ENCODE measurements at regions not wholly inside any gene's neighbourhood (a gene's known extent, or its start where the extent isn't known, plus 50 kb on each side); places are given as distances from the start of the nearest gene placed in this dataset.

DNA sequence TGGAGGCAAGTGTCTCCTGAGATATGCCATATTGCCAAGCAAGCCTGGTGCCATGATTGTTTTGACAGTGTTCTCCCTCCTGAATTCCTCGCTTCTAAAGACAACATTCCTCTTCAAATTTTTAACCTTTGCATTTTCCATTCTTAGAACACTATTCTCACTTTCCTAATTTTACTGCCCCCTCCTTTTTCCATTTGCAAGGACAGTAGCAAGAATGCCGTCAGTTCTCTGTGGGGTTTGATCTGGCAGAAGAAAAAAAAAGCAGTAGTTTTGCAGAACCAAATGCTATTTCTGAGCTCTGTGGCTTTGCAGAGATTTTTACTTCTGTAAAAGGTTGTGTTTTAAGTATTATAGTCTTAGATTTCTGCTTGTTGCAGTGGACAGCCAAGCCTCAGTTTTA lies 295.2 kb downstream of the NUAK1 start:
- DNase-seq (ENCODE audit: low spot score) (no peak), ATAC-seq (no peak)
- no peak overlapping the region for H3K4me3 Mint-ChIP-seq
- H3K36me3 Mint-ChIP-seq: no peaks in the 10 kb centered on the region
- H3K9me3 Mint-ChIP-seq: no peaks in the 10 kb centered on the region
- H3K27me3 Mint-ChIP-seq: no peaks in the 10 kb centered on the region
- H3K27ac Mint-ChIP-seq: no peak overlapping the region
- no peaks in the 10 kb centered on the region for H3K4me1 Mint-ChIP-seq (ENCODE audit: low read depth in 2 of 2)

DNA sequence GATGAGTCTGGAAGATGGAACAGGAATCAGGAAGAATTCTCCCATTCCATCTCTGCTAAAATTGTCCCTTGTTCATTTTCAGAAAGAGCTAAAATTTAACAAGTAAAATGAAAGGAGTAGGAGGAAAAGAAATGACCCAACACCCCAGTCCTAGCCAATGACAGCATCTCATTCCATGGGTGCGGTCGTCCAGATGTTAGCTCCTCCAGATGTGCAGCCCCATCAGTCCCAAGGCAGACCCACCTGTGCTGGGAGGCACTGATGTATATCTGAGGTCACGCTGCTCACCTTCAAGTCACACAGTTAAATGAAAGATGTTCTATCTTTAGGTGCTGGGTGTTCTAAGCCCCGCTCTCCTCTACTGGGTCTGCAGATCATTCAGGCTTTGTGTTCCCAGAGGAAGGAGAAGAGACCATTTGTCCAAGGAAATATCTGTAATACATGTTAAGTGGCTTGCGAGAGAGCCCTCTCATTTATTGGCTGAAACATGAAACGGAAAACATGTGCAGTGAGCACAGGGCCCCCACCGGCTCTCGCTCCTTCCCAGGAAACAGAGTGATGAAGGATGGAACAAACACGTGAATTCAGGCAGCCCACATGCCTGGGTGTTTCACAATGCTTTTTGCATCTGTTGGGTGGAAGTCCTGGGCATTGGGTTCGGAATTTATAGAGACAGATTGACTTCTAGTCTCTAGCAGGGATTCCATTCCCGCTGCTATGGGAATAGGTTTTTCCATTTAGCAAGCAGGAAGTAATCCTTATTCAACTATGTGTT lies 294.6 kb downstream of the NUAK1 start:
- no peak overlapping the region for H3K27ac Mint-ChIP-seq
- DNase-seq (ENCODE audit: low spot score) (no peak), ATAC-seq (no peak)
- H3K4me3 Mint-ChIP-seq: no peak overlapping the region
- no peaks in the 10 kb centered on the region for H3K36me3 Mint-ChIP-seq
- H3K9me3 Mint-ChIP-seq: no peaks in the 10 kb centered on the region
- H3K27me3 Mint-ChIP-seq: peaks cover 5 to 6% of the 10 kb centered on the region in 2 donors
- no peaks in the 10 kb centered on the region for H3K4me1 Mint-ChIP-seq (ENCODE audit: low read depth in 2 of 2)

DNA sequence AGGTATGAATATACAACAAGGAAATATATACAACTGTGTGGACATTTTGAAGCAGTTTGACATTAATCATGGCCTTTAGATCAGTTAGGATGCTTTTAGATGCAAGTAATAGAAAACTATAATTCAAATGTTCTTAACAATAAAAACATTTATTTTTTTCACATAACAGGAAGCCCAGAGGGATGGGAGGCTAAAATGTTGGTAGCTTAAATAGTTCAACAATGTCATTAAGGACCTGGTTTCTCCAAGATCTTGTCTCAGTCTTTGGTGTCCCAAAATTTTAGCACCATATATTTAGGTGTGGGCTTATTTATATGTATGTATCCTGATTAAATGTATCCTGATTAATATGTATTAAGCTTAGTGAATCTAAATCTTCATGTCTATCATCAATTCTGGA lies 292.4 kb downstream of the NUAK1 start:
- no peak for DNase-seq (ENCODE audit: low spot score)
- Mint-ChIP-seq H3K27ac (no peak overlapping the region), H3K4me3 (no peak overlapping the region), H3K36me3 (no peaks in the 10 kb centered on the region), H3K4me1 (ENCODE audit: low read depth in 2 of 2) (no peaks in the 10 kb centered on the region), H3K27me3 (peaks cover 11 to 19% of the 10 kb centered on the region in 2 donors), H3K9me3 (no peaks in the 10 kb centered on the region)
- ATAC-seq: no peak

DNA sequence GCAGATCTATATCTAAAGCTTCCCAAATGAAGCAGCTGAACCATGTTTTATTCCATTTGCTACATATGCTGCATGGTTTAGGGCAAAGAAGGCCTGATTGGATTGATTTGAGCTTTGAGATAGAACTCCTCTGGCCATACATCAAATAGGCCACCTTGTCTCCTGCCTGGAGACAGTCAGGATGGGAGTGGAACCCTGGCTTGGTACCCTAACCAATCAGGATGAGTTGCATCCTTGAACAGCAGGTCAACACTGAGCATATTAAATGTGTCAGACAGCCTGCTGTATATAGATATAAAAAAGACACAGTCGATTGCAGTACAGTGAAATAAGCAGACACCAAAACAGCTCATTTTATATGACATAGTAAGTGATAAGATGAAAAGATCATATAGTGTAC lies 291.7 kb downstream of the NUAK1 start:
- ATAC-seq: no peak
- H3K4me1 Mint-ChIP-seq (ENCODE audit: low read depth in 2 of 2): no peaks in the 10 kb centered on the region
- H3K4me3 Mint-ChIP-seq: no peak overlapping the region
- no peak overlapping the region for H3K27ac Mint-ChIP-seq
- no peak for DNase-seq (ENCODE audit: low spot score)
- no peaks in the 10 kb centered on the region for H3K36me3 Mint-ChIP-seq
- peaks cover 11 to 19% of the 10 kb centered on the region in 2 donors for H3K27me3 Mint-ChIP-seq
- no peaks in the 10 kb centered on the region for H3K9me3 Mint-ChIP-seq

DNA sequence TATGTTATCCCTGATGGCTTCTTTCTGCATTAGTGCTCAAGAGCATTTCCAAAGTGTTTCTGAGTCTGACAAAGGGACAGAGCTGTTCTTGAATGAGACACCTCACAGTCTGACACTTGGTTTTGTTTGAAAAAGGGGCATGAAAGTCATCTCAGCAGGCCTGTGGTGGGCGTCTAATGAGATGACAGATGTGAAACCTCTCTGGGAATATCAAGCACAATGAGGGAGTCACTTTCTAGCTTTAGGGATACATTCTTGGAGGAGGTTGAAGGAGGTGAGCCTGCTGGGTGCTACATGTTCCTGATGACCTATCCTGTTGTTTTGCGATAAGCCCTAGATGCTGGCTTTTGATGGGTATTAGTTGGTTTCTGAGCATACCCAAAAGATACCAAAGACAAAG lies 290.5 kb downstream of the NUAK1 start:
- Mint-ChIP-seq H3K4me3 (no peak overlapping the region), H3K27ac (no peak overlapping the region), H3K9me3 (no peaks in the 10 kb centered on the region), H3K27me3 (peaks cover 11 to 19% of the 10 kb centered on the region in 2 donors), H3K4me1 (ENCODE audit: low read depth in 2 of 2) (no peaks in the 10 kb centered on the region), H3K36me3 (no peaks in the 10 kb centered on the region)
- DNase-seq (ENCODE audit: low spot score) (no peak), ATAC-seq (no peak)

DNA sequence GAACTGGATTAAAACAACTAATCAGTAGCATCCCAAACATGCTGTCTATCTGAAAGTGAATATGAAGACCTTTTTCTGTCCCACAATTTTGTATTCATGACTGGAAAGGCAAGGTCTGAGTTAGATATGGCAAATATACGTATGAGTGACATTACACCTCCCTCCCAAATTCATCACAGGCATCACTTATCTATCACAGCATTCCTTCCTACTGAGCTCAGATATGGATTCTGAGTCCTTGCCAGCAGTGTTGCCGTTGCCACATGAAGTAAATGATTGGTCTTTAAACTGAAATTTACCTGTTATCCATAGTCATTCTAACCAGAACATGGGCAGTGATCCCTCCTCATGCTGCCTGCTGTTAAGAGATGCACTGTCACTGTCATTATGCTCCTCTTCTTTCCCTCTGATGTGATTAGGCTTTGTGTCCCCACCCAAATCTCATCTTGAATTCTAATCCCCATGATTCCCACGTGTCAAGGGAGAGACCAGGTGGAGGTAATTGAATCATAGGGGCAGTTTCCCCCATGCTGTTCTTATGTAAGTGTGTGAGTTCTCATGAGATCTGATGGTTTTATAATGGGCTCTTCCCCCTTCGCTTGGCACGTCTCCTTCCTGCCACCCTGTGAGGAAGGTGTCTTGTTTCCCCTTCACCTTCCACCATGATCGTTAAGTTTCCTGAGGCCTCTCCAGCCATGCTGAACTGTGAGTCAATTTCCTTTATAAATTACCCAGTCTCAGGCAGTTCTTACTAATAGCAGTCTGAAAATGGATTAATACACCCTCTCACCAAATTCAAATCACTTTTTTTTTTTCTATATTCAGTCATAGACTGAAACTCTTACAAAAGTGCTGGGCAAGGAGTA lies 288.4 kb downstream of the NUAK1 start:
- Mint-ChIP-seq H3K27ac (no peak overlapping the region), H3K4me3 (no peak overlapping the region), H3K27me3 (peaks cover 16 to 19% of the 10 kb centered on the region in 2 donors), H3K4me1 (ENCODE audit: low read depth in 2 of 2) (no peaks in the 10 kb centered on the region), H3K36me3 (no peaks in the 10 kb centered on the region), H3K9me3 (no peaks in the 10 kb centered on the region)
- DNase-seq (ENCODE audit: low spot score) (no peak), ATAC-seq (no peak)

DNA sequence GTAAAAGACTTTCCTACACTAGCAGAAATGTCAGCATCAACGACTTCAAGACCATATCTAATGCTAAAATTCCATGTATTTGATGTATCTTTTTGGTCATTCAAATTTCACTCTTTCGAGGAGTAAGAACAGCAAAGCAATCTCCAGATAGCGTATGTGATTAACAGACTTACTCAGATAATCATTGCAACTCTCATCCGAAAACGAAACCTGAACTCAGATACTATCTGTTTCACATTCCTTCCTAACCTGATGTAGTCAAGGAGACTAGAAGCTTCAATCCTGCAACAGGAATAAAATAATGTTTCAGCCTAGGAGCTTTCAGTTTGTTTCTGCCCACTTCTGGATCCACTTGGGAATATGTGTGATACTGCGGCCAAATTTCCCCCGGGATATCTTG lies 286.3 kb downstream of the NUAK1 start:
- Mint-ChIP-seq H3K27ac (no peak overlapping the region), H3K9me3 (no peaks in the 10 kb centered on the region), H3K4me3 (no peak overlapping the region), H3K27me3 (peaks cover 26% of the 10 kb centered on the region in 2 donors), H3K36me3 (no peaks in the 10 kb centered on the region), H3K4me1 (ENCODE audit: low read depth in 2 of 2) (no peaks in the 10 kb centered on the region)
- no peak for ATAC-seq
- no peak for DNase-seq (ENCODE audit: low spot score)

DNA sequence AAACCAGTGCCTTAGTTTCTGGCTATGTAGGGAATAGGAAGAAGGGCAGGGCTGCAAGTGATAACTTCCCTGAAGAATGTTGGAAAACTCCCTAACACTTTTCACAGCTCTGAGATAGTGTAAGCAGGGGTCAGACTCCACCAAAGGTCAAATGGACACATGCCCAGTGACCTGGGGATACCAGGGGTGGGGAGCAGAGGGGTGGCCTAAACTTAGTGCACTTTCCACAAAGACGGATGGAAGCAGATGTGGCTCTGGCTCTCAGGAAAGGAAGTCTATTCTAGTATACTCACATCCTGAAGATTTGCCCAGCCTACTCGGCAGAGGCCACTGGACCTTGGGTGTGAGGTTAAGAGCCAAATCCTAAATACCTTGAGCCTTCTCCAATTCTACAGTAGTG lies 285.8 kb downstream of the NUAK1 start:
- Mint-ChIP-seq H3K9me3 (no peaks in the 10 kb centered on the region), H3K4me3 (no peak overlapping the region), H3K4me1 (ENCODE audit: low read depth in 2 of 2) (no peaks in the 10 kb centered on the region), H3K27me3 (peaks cover 26% of the 10 kb centered on the region in 2 donors), H3K36me3 (no peaks in the 10 kb centered on the region), H3K27ac (no peak overlapping the region)
- ATAC-seq: no peak
- no peak for DNase-seq (ENCODE audit: low spot score)

DNA sequence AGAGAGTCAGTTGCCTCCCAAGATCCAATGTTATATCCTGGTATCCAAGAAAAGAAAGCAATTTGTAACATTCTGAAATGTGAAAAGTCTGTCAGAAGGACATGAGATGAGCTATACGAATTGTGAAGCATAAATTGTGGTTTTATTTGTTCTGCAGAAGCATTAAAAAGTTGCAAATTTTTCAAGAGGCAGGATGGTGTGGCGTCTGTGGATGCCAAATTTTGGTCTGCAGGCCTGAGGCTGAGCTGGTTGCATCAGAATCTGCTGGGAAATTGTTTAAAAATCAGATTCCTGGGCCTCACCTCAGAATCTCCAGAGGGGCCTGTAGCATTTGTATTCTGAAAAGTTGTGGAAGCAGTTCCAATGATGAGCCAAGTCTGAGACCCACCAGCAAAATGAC lies 284.7 kb downstream of the NUAK1 start:
- no peaks in the 10 kb centered on the region for H3K4me1 Mint-ChIP-seq (ENCODE audit: low read depth in 2 of 2)
- no peaks in the 10 kb centered on the region for H3K36me3 Mint-ChIP-seq
- no peaks in the 10 kb centered on the region for H3K9me3 Mint-ChIP-seq
- no peak overlapping the region for H3K27ac Mint-ChIP-seq
- no peak overlapping the region for H3K4me3 Mint-ChIP-seq
- peaks cover 21 to 22% of the 10 kb centered on the region in 2 donors for H3K27me3 Mint-ChIP-seq
- DNase-seq (ENCODE audit: low spot score) (no peak), ATAC-seq (no peak)

DNA sequence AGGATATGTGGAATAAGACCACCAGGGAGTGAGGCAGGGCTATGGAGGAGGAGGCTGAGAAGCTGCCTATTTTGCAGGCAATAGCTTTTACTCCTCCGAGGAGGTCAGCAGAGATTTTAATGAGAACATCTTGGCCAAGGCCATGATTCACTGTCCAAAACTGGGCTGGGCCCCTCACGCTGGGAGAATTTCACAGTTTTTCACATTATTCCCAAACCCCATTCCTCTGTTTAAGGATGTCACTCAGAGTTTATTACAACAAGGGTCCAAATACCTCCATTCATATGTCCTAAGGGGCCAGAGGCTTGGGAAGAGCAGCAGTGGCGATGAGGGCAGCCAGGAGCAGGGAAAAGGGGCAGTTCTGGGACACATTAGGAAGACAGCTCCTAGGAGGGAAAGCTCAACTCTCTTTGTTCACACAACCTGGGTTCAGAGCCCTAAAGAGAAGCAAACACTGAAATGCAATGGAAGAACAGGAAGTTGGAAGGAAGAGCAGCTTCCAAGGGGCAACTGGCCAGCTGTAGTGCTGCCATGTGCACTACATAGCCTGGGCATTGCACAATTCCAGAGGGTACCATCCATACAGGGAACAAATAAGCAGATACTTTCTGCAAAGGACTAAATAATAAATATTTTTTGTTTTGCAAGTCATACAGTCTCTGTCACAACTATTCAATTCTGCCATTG lies 283.2 kb downstream of the NUAK1 start:
- H3K27ac Mint-ChIP-seq: no peak overlapping the region
- DNase-seq (ENCODE audit: low spot score) (no peak), ATAC-seq (no peak)
- no peaks in the 10 kb centered on the region for H3K36me3 Mint-ChIP-seq
- peaks cover 15 to 18% of the 10 kb centered on the region in 2 donors for H3K27me3 Mint-ChIP-seq
- H3K9me3 Mint-ChIP-seq: no peaks in the 10 kb centered on the region
- H3K4me3 Mint-ChIP-seq: no peak overlapping the region
- no peaks in the 10 kb centered on the region for H3K4me1 Mint-ChIP-seq (ENCODE audit: low read depth in 2 of 2)

DNA sequence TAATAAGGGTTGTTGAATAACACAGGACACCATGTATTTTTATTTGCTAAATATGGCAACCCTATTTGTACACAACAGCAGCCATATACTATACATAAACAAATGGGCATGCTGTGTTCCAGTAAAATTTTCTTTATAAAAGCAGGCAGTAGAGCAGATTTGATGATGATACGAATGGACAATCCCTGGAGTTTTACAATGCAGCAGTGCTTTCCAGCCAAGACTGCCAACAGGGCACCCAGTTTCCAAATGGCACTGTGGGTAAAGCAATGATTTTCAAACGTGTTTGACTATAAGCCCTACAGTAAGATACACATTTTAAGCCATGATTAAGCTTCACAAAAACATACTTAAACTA lies 282.7 kb downstream of the NUAK1 start:
- Mint-ChIP-seq H3K27ac (no peak overlapping the region), H3K4me1 (ENCODE audit: low read depth in 2 of 2) (no peaks in the 10 kb centered on the region), H3K4me3 (no peak overlapping the region), H3K27me3 (peaks cover 13 to 15% of the 10 kb centered on the region in 2 donors), H3K9me3 (no peaks in the 10 kb centered on the region), H3K36me3 (no peaks in the 10 kb centered on the region)
- ATAC-seq: no peak
- DNase-seq (ENCODE audit: low spot score): no peak

DNA sequence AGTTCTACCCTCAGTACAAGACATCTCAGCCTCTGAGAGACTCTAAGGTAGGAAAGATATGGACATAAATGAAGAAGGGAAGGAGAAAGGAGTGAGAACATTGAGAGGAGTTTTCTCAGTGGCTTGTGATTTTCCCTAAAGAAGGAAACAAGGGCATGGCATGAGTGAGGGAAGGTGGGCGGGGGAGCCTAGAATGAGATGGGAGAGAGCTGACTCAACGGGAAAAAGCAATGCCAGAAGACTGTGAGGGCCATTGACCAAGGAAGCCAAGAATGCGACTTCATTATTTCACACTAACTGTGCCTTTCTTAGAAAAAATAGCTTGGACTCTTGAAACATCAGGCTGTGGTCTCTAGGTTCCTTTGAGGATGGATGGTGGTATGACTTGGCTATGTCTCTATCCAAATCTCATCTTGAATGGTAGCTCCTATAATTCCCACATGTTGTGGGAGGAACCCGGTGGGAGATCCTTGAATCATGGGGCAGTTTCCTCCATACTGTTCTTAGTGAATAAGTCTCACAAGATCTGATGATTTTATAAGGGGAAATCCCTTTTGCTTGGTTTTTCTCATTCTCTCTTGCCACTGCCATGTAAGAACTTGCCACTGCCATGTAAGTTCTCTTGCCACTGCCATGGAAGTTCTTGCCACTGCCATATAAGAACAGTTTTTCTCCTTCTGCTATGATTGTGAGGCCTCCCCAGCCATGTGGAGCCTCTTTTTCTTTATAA lies 279.6 kb downstream of the NUAK1 start:
- ATAC-seq: no peak
- H3K4me3 Mint-ChIP-seq: no peak overlapping the region
- no peaks in the 10 kb centered on the region for H3K36me3 Mint-ChIP-seq
- peaks cover 10 to 15% of the 10 kb centered on the region in 2 donors for H3K27me3 Mint-ChIP-seq
- no peak for DNase-seq (ENCODE audit: low spot score)
- H3K4me1 Mint-ChIP-seq (ENCODE audit: low read depth in 2 of 2): no peaks in the 10 kb centered on the region
- H3K27ac Mint-ChIP-seq: no peak overlapping the region
- peaks cover 2% of the 10 kb centered on the region for H3K9me3 Mint-ChIP-seq

DNA sequence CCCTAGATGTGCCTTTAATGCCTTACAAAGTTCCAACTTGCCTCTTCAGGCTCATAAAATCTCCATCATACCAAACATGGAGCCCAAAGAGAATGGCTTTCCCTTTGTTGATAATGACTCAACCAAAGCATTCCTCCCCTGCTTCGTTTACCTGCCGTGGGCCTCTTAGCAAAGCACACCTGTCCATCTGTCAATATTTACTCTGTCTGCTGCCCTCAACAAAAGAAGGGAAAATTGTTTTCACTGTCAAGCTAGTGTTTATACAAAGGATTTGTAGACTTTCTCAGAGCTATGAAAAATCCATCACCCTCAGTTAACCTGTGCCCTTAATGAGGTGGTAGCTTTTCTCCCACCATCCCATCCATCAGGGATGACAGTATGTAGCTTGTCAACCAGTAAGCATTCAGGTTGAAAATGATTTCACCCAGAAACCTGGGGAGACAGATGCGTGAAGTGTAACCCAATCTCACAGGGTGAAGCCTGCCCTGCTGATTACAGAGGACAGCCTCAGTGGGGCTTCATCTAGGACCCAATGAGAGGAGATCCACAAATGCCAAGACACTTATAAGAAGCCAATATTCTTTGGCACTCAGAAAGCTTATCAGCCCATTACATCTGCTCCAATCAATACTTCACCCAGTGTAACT lies 278.1 kb downstream of the NUAK1 start:
- peaks cover 2% of the 10 kb centered on the region for H3K9me3 Mint-ChIP-seq
- H3K27ac Mint-ChIP-seq: no peak overlapping the region
- H3K4me3 Mint-ChIP-seq: no peak overlapping the region
- ATAC-seq (no peak), DNase-seq (ENCODE audit: low spot score) (no peak)
- H3K27me3 Mint-ChIP-seq: peaks cover 8 to 12% of the 10 kb centered on the region in 2 donors
- H3K4me1 Mint-ChIP-seq (ENCODE audit: low read depth in 2 of 2): no peaks in the 10 kb centered on the region
- H3K36me3 Mint-ChIP-seq: no peaks in the 10 kb centered on the region
